ENCODE measurements at regions not wholly inside any gene's neighbourhood (a gene's known extent, or its start where the extent isn't known, plus 50 kb on each side); places are given as distances from the start of the nearest gene placed in this dataset.

GRCh38 chr5:40384782-40385390 is 294.8 kb upstream of the PTGER4 start:
- DNase-seq: no peak

- no peak for DNase-seq
Observed at GRCh38 chr5:40383749-40384651, 295.7 kb upstream of the PTGER4 start.

DNA sequence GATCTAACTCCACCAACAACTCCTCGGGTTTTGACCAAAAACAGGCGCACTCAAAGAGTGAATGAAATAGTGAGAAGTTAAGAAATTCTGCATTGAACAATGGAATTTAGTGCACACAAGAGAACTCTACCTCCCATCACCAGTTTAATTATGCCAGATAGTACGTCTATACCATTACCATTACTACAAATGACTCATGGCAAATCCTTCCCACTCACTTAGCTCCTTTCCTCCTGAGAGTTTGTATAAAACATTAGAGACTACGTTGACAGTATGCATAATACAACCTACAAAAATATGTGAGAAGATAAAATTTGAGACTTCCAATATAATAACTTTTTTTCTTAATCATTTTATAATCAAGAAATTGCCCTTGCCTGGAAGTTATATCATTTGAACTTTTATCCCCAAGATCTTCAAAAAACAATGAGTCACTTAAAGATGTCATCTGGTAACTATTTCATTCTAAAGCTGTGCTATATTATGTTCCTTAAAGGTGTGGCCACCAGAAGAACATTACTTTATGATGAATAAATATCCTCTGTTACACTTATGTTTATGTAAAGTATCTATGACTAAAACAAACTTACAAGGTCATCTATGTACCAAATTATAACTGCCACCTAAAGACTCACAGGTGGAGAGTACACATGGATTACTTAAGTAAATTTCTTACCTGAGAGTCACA is 297.9 kb upstream of the PTGER4 start:
- no peak for DNase-seq

- DNase-seq: no peak
Observed at GRCh38 chr5:40381016-40381415, 298.7 kb upstream of the PTGER4 start.

DNA sequence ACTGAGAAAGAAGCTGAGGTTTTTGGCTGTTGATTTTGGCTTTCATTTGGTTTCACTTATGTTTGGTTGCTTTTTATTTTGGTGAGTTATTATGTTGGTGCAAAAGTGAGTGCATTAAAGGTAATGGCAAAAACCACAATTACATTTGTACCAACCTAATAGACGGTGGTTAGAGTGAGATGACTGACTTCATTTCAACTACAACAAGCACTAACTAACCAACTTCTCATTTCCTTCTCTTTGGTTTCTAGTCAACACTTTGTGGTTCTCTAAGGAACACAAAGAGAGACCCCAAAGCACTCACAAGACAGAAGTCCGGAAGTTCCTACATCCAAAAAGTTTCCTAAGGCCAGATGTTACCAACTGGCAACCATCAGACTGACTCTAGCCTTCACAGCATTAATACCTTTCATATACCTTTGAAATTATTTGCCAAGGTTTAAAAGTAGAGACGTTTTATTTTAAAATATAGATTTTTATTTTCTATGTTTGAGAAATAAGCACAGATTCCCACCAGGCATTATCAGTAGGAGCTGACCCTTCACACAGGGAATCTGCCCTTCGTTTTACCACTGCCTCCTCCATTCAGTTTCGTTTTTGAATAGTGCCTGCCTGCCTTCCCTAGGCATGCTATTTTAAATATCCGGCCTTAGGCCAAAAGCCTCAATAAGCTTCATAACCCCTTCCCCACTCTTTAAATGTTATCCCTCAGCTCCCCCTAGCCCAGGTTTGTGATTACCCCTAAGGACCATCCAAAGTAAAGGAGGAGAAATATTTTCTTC is 301.1 kb upstream of the PTGER4 start:
- DNase-seq: no peak

- no peak for DNase-seq
Observed at GRCh38 chr5:40376566-40376965, 303.1 kb upstream of the PTGER4 start.

GRCh38 chr5:40374853-40375252 is 304.9 kb upstream of the PTGER4 start:
- no peak for DNase-seq

DNA sequence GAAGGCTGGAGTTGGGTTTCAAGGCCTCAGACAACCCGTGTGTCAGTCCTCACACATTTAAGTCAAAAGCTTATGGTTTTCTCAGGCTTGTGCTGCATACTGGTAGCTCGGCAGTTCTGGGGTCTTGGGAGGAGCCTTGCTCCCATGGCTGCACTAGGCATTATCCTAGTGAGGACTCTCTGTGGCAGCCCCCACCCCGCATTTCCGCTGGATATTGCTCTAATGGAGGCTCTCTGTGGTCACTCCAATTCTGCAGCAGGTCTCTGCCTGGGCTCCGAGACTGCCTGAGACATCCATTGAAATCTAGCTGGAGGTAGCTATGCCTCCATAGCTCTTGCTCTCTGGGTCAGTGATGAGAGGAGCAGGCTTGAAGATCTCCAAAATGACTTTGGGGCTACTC is 311.5 kb upstream of the PTGER4 start:
- DNase-seq: no peak

DNA sequence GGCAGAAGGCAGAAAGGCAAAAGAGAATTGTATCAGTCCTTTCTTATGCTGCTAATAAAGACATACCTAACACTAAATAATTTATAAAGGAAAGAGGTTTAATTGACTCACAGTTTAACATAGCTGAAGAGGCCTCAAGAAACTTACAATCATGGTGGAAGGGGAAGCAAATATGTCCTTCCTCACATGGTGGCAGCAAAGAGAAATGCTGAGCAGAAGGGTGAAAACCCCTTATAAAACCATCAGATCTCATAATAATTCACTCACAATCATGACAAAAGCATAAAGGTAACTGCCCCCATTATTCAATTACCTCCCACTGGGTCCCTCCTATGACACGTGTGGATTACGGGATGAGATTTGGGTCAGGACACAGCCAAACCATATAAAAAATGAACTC is 312.5 kb upstream of the PTGER4 start:
- no peak for DNase-seq

DNA sequence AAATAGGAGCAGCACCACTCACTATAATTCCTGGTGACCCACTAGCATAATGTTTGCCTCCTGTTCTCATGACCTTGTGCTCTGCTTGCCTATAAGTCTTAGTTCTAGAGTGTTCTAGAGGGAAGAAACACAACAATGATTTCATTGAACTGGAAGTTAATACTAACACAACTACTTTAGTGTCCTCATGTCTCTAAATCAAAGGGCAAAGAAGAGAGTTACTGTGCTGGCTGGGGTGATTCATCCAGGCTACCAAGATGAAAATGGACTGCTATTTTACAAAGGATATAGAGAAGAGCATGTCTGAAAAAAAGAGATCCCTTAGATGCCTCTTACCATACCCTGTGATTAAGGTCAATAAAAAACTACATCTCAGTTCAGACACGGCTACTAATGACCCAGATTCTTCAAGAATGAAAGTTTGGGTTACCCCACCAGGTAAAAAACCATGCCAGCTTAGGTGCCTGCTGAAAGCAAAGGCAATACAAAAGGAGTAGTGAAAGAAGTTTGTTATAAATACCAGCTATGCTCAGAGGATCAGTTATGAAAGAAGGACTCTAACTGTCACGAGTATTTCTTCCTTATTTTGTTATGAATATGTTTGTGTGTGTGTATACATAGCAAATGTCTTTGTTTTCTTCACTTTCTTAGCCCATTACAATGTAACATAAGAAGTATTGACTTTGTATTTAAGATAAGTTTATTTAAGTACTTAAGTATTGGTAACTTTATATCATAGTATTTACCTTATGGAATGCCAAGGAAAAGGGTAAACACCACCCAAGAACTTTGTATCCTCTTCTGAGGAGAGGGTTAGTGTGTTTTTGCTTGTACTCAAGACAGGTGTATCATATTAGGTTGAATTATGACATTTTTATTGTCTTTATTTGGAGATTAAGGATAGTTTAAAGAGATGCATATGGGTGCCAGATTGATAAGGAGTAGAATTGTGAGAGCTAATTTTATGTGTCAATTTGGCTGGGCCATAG is 314.1 kb upstream of the PTGER4 start:
- DNase-seq: no peak

GRCh38 chr5:40364441-40364840 is 315.3 kb upstream of the PTGER4 start:
- no peak for DNase-seq

- no peak for DNase-seq
Observed at GRCh38 chr5:40361378-40361777, 318.3 kb upstream of the PTGER4 start.

- DNase-seq: no peak
Observed at GRCh38 chr5:40360685-40361084, 319.0 kb upstream of the PTGER4 start.

GRCh38 chr5:40359832-40360231 is 319.9 kb upstream of the PTGER4 start:
- DNase-seq: no peak

- no peak for DNase-seq
Observed at GRCh38 chr5:40359093-40359492, 320.6 kb upstream of the PTGER4 start.

DNA sequence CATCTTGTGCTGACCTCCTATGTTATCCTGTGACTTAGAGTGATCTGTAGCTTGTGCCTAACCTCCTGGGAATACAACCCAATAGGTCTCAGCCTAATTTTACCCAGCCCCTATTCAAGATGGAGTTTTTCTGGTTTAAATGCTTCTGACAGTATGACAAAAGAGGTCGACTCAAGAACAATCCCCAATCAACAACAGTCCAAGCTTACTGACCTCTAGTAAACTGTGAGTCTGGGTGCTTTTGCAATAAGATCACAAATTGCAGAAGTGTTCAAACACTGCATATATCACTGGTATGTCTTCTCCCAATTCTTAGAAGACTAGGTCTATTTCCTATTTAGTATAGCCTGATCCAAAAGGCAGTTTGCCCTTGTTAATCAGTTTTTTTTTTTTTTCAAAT is 323.5 kb upstream of the PTGER4 start:
- DNase-seq: no peak

GRCh38 chr5:40355846-40356245 is 323.9 kb upstream of the PTGER4 start:
- DNase-seq: no peak

DNA sequence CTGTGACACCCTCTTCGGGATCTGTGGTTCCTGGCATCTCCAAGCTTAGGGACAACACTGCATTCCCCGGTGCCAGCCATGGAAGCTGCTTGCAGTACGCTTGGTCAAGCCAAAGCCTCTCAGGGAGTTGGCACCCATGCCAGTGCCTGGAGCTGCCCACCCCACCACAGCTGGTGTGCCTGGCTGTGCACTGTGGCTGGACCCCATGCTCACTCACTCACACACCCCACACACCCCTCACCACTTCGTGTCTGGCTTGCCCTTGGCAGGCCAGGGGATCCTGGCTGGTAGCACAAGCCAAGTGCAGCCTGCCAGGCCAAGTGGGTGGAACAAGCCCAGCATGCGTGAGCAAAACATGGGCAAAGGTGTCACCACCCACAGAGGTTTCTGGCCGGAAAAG is 324.5 kb upstream of the PTGER4 start:
- no peak for DNase-seq

- DNase-seq: no peak
Observed at GRCh38 chr5:40354171-40354570, 325.5 kb upstream of the PTGER4 start.

DNA sequence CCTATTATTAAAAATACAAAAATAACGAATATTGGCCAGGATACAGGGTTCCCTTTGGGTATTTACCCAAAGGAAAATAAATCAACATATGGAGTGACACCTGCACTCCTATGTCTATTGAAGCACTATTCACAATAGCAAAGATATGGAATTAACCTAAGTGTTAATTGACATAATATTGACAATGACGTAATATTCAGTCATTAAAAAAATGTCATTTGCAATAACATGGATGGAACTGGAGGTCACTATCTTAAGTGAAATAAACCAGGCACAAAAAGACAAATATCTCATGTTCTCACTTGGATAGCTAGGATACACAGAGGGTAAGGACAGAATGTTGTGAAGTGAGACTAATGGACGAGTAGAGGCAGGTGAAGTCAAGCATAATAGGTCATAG is 326.3 kb upstream of the PTGER4 start:
- no peak for DNase-seq

- no peak for DNase-seq
Observed at GRCh38 chr5:40347981-40348725, 331.6 kb upstream of the PTGER4 start.
